ENCODE measurements at regions not wholly inside any gene's neighbourhood (a gene's known extent, or its start where the extent isn't known, plus 50 kb on each side); places are given as distances from the start of the nearest gene placed in this dataset.

DNA sequence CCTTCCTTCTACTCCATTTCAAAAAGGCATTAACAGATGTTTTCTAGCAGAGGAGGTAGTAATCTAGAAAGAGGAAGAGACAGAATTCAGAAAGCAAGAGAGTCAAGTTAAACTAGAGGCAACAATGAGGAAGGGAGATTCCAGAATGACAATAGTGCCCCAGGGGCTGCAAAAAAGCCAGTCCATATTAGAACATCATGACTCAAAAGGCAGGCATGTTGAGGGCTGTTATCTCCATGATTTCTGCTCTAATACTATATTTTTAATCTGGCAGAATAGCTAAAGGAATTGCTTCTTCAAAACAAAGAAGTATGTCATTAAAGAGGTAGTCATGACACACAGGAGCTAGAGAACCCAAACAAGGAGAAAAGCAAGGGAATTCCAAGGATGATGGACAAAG, 599.6 kb downstream of the INHBA start:
- TF ChIP-seq, protein P1, sequence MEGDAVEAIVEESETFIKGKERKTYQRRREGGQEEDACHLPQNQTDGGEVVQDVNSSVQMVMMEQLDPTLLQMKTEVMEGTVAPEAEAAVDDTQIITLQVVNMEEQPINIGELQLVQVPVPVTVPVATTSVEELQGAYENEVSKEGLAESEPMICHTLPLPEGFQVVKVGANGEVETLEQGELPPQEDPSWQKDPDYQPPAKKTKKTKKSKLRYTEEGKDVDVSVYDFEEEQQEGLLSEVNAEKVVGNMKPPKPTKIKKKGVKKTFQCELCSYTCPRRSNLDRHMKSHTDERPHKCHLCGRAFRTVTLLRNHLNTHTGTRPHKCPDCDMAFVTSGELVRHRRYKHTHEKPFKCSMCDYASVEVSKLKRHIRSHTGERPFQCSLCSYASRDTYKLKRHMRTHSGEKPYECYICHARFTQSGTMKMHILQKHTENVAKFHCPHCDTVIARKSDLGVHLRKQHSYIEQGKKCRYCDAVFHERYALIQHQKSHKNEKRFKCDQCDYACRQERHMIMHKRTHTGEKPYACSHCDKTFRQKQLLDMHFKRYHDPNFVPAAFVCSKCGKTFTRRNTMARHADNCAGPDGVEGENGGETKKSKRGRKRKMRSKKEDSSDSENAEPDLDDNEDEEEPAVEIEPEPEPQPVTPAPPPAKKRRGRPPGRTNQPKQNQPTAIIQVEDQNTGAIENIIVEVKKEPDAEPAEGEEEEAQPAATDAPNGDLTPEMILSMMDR (IDR thresholded peaks at IDR 0.05), result no peak
- TF ChIP-seq EP300 (IDR thresholded peaks at IDR 0.05), result no peak
- TF ChIP-seq POLR2A (IDR thresholded peaks at IDR 0.05), result no peak

Data from stomach (tissue), 4 donors.